ENCODE measurements at regions not wholly inside any gene's neighbourhood (a gene's known extent, or its start where the extent isn't known, plus 50 kb on each side); places are given as distances from the start of the nearest gene placed in this dataset.

DNA sequence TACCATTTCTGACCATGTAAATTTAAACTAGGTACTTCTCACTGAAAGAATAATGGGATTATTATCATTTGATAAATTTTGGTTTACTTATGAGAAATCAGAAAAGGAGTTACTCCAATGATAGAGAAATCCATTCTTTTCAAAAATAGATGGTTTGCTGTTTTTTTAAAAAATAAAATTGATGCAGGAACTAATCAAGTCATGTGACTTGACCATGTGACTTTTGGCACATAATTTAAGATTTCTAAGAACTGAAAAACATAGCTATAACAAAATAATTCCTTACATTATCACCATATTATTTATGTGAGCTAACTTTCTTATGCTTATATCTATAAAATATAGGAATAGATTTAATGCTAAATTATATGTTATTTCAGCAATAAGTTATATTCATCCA lies 247.1 kb upstream of the FIGN start:
- TF ChIP-seq RFX5 (IDR thresholded peaks at IDR 0.05; ENCODE audit: low read length), result no peak
- Histone ChIP-seq H3K9me3 (no peaks in the 10 kb centered on the region), H3K4me2 (no peak overlapping the region), H3K79me2 (ENCODE audit: insufficient read depth) (no peaks in the 10 kb centered on the region), H3K4me3 (ENCODE audit: low read depth in 2 of 2, low read length in 1 of 2) (no peak overlapping the region), H3K4me1 (ENCODE audit: control insufficient read depth in 1 of 2, insufficient read depth in 2 of 2, low read depth in 1 of 2, low read length in 1 of 2) (no peaks in the 10 kb centered on the region), H2AFZ (ENCODE audit: low read depth) (no peak overlapping the region), H4K20me1 (ENCODE audit: insufficient read depth) (no peaks in the 10 kb centered on the region), H3K9me2 (no peaks in the 10 kb centered on the region), H3K36me3 (replicated peaks in 1 of 2; ENCODE audit: control insufficient read depth in 1 of 2, insufficient read depth in 2 of 2, low read length in 1 of 2) (no peaks in the 10 kb centered on the region), H3K27ac (ENCODE audit: low read depth in 2 of 2, low read length in 1 of 2) (no peak overlapping the region), H3K27me3 (ENCODE audit: insufficient read depth) (no peaks in the 10 kb centered on the region), H3F3A (replicated peaks; ENCODE audit: insufficient read depth) (no peaks in the 10 kb centered on the region), H3K9ac (no peak overlapping the region)
- DNase-seq, result no peak
- ChIA-PET POLR2A (no interaction called here), CTCF (no interaction called here)

DNA sequence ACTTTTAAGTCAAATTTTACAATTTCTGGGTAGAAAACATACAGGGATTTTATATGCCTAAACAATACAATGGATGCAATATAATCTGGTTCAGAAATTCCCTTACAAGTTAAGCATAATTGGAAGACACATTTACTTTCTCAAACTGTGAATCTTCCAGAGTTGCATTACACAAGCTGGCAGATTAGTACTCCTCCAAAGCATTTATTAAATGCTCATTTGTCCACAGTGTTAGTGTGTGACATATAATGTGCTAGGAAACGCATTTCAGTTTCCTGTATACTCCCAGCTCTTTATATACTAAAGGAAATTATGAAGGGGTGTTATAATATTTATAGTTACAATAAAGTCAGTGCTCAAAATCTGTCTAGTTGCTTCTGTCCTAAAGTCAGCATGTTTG lies 239.0 kb upstream of the FIGN start:
- CTCF ChIA-PET, result no interaction called here
- Histone ChIP-seq H4K20me1 (ENCODE audit: insufficient read depth) (no peaks in the 10 kb centered on the region), H3K9me3 (no peaks in the 10 kb centered on the region)

More for the DNA sequence above, 239.0 kb upstream of the FIGN start:
- Histone ChIP-seq H3K4me1 (ENCODE audit: control insufficient read depth in 1 of 2, insufficient read depth in 2 of 2, low read depth in 1 of 2, low read length in 1 of 2) (no peaks in the 10 kb centered on the region), H3K27me3 (ENCODE audit: insufficient read depth) (no peaks in the 10 kb centered on the region), H3K4me3 (ENCODE audit: low read depth in 2 of 2, low read length in 1 of 2) (no peak overlapping the region), H3K36me3 (replicated peaks in 1 of 2; ENCODE audit: control insufficient read depth in 1 of 2, insufficient read depth in 2 of 2, low read length in 1 of 2) (no peaks in the 10 kb centered on the region), H3F3A (replicated peaks; ENCODE audit: insufficient read depth) (no peaks in the 10 kb centered on the region), H3K79me2 (ENCODE audit: insufficient read depth) (no peaks in the 10 kb centered on the region), H3K27ac (ENCODE audit: low read depth in 2 of 2, low read length in 1 of 2) (no peak overlapping the region), H3K4me2 (no peak overlapping the region), H3K9ac (no peak overlapping the region), H2AFZ (ENCODE audit: low read depth) (no peak overlapping the region), H3K9me2 (no peaks in the 10 kb centered on the region)
- POLR2A ChIA-PET, result no interaction called here
- no peak for DNase-seq
- WGBS (ENCODE audit: low lambda C conversion rate), result 41% methylated on average over 1 of the region's 1 CpG
- TF ChIP-seq NFIC (IDR thresholded peaks at IDR 0.05; ENCODE audit: borderline replicate concordance), result no peak
- TF ChIP-seq, protein P1, sequence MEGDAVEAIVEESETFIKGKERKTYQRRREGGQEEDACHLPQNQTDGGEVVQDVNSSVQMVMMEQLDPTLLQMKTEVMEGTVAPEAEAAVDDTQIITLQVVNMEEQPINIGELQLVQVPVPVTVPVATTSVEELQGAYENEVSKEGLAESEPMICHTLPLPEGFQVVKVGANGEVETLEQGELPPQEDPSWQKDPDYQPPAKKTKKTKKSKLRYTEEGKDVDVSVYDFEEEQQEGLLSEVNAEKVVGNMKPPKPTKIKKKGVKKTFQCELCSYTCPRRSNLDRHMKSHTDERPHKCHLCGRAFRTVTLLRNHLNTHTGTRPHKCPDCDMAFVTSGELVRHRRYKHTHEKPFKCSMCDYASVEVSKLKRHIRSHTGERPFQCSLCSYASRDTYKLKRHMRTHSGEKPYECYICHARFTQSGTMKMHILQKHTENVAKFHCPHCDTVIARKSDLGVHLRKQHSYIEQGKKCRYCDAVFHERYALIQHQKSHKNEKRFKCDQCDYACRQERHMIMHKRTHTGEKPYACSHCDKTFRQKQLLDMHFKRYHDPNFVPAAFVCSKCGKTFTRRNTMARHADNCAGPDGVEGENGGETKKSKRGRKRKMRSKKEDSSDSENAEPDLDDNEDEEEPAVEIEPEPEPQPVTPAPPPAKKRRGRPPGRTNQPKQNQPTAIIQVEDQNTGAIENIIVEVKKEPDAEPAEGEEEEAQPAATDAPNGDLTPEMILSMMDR (IDR thresholded peaks at IDR 0.05), result no peak
- no peak for TF ChIP-seq TEAD4 (IDR thresholded peaks at IDR 0.05; ENCODE audit: borderline replicate concordance, insufficient read depth)
- no peak for TF ChIP-seq CHD2 (IDR thresholded peaks at IDR 0.05; ENCODE audit: low read length, partially characterized antibody)
- TF ChIP-seq, protein P2, sequence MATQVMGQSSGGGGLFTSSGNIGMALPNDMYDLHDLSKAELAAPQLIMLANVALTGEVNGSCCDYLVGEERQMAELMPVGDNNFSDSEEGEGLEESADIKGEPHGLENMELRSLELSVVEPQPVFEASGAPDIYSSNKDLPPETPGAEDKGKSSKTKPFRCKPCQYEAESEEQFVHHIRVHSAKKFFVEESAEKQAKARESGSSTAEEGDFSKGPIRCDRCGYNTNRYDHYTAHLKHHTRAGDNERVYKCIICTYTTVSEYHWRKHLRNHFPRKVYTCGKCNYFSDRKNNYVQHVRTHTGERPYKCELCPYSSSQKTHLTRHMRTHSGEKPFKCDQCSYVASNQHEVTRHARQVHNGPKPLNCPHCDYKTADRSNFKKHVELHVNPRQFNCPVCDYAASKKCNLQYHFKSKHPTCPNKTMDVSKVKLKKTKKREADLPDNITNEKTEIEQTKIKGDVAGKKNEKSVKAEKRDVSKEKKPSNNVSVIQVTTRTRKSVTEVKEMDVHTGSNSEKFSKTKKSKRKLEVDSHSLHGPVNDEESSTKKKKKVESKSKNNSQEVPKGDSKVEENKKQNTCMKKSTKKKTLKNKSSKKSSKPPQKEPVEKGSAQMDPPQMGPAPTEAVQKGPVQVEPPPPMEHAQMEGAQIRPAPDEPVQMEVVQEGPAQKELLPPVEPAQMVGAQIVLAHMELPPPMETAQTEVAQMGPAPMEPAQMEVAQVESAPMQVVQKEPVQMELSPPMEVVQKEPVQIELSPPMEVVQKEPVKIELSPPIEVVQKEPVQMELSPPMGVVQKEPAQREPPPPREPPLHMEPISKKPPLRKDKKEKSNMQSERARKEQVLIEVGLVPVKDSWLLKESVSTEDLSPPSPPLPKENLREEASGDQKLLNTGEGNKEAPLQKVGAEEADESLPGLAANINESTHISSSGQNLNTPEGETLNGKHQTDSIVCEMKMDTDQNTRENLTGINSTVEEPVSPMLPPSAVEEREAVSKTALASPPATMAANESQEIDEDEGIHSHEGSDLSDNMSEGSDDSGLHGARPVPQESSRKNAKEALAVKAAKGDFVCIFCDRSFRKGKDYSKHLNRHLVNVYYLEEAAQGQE (IDR thresholded peaks at IDR 0.05; ENCODE audit: low read depth, low read length), result no peak
- no peak for TF ChIP-seq FOXM1 (IDR thresholded peaks at IDR 0.05; ENCODE audit: low read depth)

All from SK-N-SH (cell line).